ENCODE measurements at regions not wholly inside any gene's neighbourhood (a gene's known extent, or its start where the extent isn't known, plus 50 kb on each side); places are given as distances from the start of the nearest gene placed in this dataset.

GRCh38 chr4:166585491-166585890, 648.8 kb downstream of the SPOCK3 start:
- TF ChIP-seq CTCF (IDR thresholded peaks at IDR 0.05), result no peak
- no peak for TF ChIP-seq POLR2A (IDR thresholded peaks at IDR 0.05)

Measured in testis (tissue), 2 donors.